Heart right ventricle (tissue), 16 donors: ENCODE measurements at regions not wholly inside any gene's neighbourhood (a gene's known extent, or its start where the extent isn't known, plus 50 kb on each side); places are given as distances from the start of the nearest gene placed in this dataset.

Experiments used
- ATAC-seq, 8 donors: fragments of 200-7000 bp; cut with Tn5 transposase; one replicate each; pipeline ENCODE4 v1.9.1; 2020; ENCODE audit warnings: mild to moderate bottlenecking in 8 of 8, moderate library complexity in 8 of 8, moderate number of reproducible peaks in 1 of 8
- DNase-seq, 2 donors: peaks; one replicate each; pipeline ENCODE4 v3.0.0-alpha.2; 2020
- H3K27ac ChIP-seq, 10 donors: fragments of 200-600 bp; sonication (generic) in 2 of 10; one replicate each; pipeline versions ENCODE4 v1.5.0 to v1.8.0; 2020 to 2022; ENCODE audit warnings: mild to moderate bottlenecking in 3 of 10
- H3K27me3 ChIP-seq, 7 donors: fragments of 200-600 bp; one replicate each; pipeline ENCODE4 v1.8.0; 2021 to 2022; ENCODE audit warnings: mild to moderate bottlenecking in 2 of 7
- H3K36me3 ChIP-seq, 9 donors: fragments of 200-600 bp; sonication (generic) in 1 of 9; one replicate each; pipeline versions ENCODE4 v1.5.0 to v1.8.0; 2020 to 2022; ENCODE audit warnings: mild to moderate bottlenecking in 2 of 9
- H3K4me1 ChIP-seq, 9 donors: fragments of 200-600 bp; sonication (generic) in 1 of 9; one replicate each; pipeline versions ENCODE4 v1.5.0 to v1.8.0; 2020 to 2022; ENCODE audit warnings: mild to moderate bottlenecking in 4 of 9
- H3K4me3 ChIP-seq, 10 donors: fragments of 200-600 bp; sonication (generic) in 2 of 10; one replicate each; pipeline versions ENCODE4 v1.5.0 to v1.8.0; 2020 to 2022; ENCODE audit warnings: mild to moderate bottlenecking in 7 of 10, moderate library complexity in 2 of 10
- H3K9me3 ChIP-seq, 11 donors: fragments of 200-600 bp in 10 of 11; sonication (generic) in 2 of 11; one replicate each; pipeline versions ENCODE4 v1.5.0 to v1.8.0; 2013 to 2022; ENCODE audit warnings: mild to moderate bottlenecking in 2 of 11, control low read depth in 1 of 11, moderate library complexity in 1 of 11
- CTCF ChIP-seq, 9 donors: fragments of 200-600 bp; sonication (generic) in 2 of 9; IDR thresholded peaks; one replicate each; pipeline versions ENCODE4 v1.5.0 to v1.8.0; 2021 to 2022; ENCODE audit warnings: antibody characterized with exemption in 9 of 9, mild to moderate bottlenecking in 5 of 9, moderate library complexity in 1 of 9
- WGBS, 2 donors: extraction: QIAGEN DNeasy Blood & Tissue Kit; methylation state at CpG; one replicate each; pipeline ENCODE4 v1.1.7; 2013; ENCODE audit warnings: inconsistent platforms in 1 of 2; 5-methylcytosine and 5-hydroxymethylcytosine counted together
- intact Hi-C, 10 donors: fragments of 100-400 bp; cut with DNase I; formaldehyde crosslinking; loops; one replicate each; pipeline versions ENCODE4 v1.11.1 to v1.14.2; 2022
- donor health status: Arrhythmogenic right ventricular cardiomyopathy.
- donor health status: ischemic (EF 13 %, LVEDD 7.1; RV severe dilation, severe dysfunction).
- donor health status: healthy with polysubstance abuse.
- donor health status: DM: no; HTN: yes; CAD: no.
- donor health status: DM: no; HTN: no; CAD: no.
- donor health status: ischemic (EF 25% LVEDD 6.9; RV normal size, moderate dysfunction).
- donor health status: ischemic (EF 25% LVEDD 5.7; RV mildly dilated, moderate dysfunction).
- donor health status: healthy.
- donor health status: DM: yes; HTN: yes; CAD: no.
- donor health status: Ischemic cardiomyopathy.
- donor health status: ischemic (EF 35%, LVEDD 5.7; RV mildly dilated, moderate dysfunction).
- donor health status: nonischemic (EF 11% LVEDD 7.7; RV severe dilation, severe dysfunction).
- donor health status: DM: yes; HTN: yes; CAD: no.
- donor health status: PGD.
- donor health status: ischemic (EF 29% LVEDD 5.4; RV normal size, mild dysfunction).
- donor health status: nonischemic (EF 23%, LVEDD 6.1; RV moderate dilation, normal function).

- Histone ChIP-seq H3K27me3 (no peaks in the 10 kb centered on the region), H3K27ac (no peak overlapping the region), H3K4me3 (no peak overlapping the region), H3K9me3 (peaks cover 0 to 9% (median 0%) of the 10 kb centered on the region in 11 donors), H3K4me1 (peaks cover 0 to 13% (median 2%) of the 10 kb centered on the region in 9 donors), H3K36me3 (no peaks in the 10 kb centered on the region)
- no peak for ATAC-seq
- TF ChIP-seq CTCF (IDR thresholded peaks at IDR 0.05), result no peak
- intact Hi-C loops, result no loop called here
- no peak for DNase-seq
- WGBS, 2 donors, result 99% methylated on average over 4 of the region's 4 CpGs
Observed at GRCh38 chr17:63035271-63035670, 69.2 kb downstream of the TANC2 start.

- no peak for TF ChIP-seq CTCF (IDR thresholded peaks at IDR 0.05)
- DNase-seq (no peak), ATAC-seq (no peak)
- Histone ChIP-seq H3K27ac (no peak overlapping the region), H3K27me3 (no peaks in the 10 kb centered on the region), H3K4me3 (no peak overlapping the region), H3K9me3 (peaks cover 0 to 9% (median 0%) of the 10 kb centered on the region in 11 donors), H3K4me1 (peaks cover 0 to 17% (median 5%) of the 10 kb centered on the region in 9 donors), H3K36me3 (no peaks in the 10 kb centered on the region)
- intact Hi-C loops, result no loop called here
- WGBS, 2 donors, result 85 to 94% methylated on average over 3 of the region's 3 CpGs
Observed at GRCh38 chr17:63035695-63036094, 69.7 kb downstream of the TANC2 start.

GRCh38 chr17:63039342-63039741 is 73.3 kb downstream of the TANC2 start:
- H3K4me3 ChIP-seq, result peak overlapping the region in 2 of 10 donors; percentile 5 to 10
- TF ChIP-seq CTCF (IDR thresholded peaks at IDR 0.05), result no peak
- H3K27me3 ChIP-seq, result no peaks in the 10 kb centered on the region
- peaks cover 0 to 3% (median 0%) of the 10 kb centered on the region in 11 donors for H3K9me3 ChIP-seq
- DNase-seq (no peak), ATAC-seq (no peak)
- H3K4me1 ChIP-seq, result peaks cover 0 to 19% (median 5%) of the 10 kb centered on the region in 9 donors
- intact Hi-C loops, result no loop called here
- no peak overlapping the region for H3K27ac ChIP-seq
- 45 to 50% methylated on average over 4 of the region's 4 CpGs for WGBS, 2 donors
- H3K36me3 ChIP-seq, result no peaks in the 10 kb centered on the region

- TF ChIP-seq CTCF (IDR thresholded peaks at IDR 0.05), result no peak
- H3K27ac ChIP-seq, result no peak overlapping the region
- no peaks in the 10 kb centered on the region for H3K9me3 ChIP-seq
- ATAC-seq, result no peak
- 58 to 64% methylated on average over 5 of the region's 5 CpGs for WGBS, 2 donors
- no peaks in the 10 kb centered on the region for H3K36me3 ChIP-seq
- H3K4me1 ChIP-seq, result peaks cover 0 to 19% (median 5%) of the 10 kb centered on the region in 9 donors
- H3K4me3 ChIP-seq, result peak overlapping the region in 5 of 10 donors; percentile 1 to 22 (median 12)
- DNase-seq, result no peak
- H3K27me3 ChIP-seq, result no peaks in the 10 kb centered on the region
- intact Hi-C loops, result loop anchor here in 1 of 10 donors (10.0 kb wide), 1 partner anchor 45 kb away; no protein-coding TSS in a partner anchor
Observed at GRCh38 chr17:63039899-63040602, 74.0 kb downstream of the TANC2 start.
